ENCODE measurements at regions not wholly inside any gene's neighbourhood (a gene's known extent, or its start where the extent isn't known, plus 50 kb on each side); places are given as distances from the start of the nearest gene placed in this dataset.

GRCh38 chr5:174617285-174617684 is 107.1 kb upstream of the MSX2 start:
- TF ChIP-seq SP2 (IDR thresholded peaks at IDR 0.05; ENCODE audit: low read length) (no peak), MAFK (IDR thresholded peaks at IDR 0.05; ENCODE audit: low read depth, low read length) (no peak), CTCF (IDR thresholded peaks at IDR 0.05; ENCODE audit: control extremely low read depth in 1 of 3, insufficient read depth in 1 of 3, low read depth in 1 of 3, low read length in 3 of 3) (no peak), JUND (IDR thresholded peaks at IDR 0.05; ENCODE audit: low read length) (no peak), EZH2 (IDR thresholded peaks at IDR 0.05; ENCODE audit: low read depth, low read length, severe bottlenecking) (no peak), TEAD4 (IDR thresholded peaks at IDR 0.05; ENCODE audit: low read depth, low read length) (no peak), FOSL1 (IDR thresholded peaks at IDR 0.05; ENCODE audit: insufficient read depth, low read depth, low read length) (no peak), POLR2A (IDR thresholded peaks at IDR 0.05; ENCODE audit: control extremely low read depth in 1 of 2, low read depth in 2 of 2, low read length in 2 of 2) (no peak), POLR2AphosphoS5 (IDR thresholded peaks at IDR 0.05; ENCODE audit: low read depth, low read length) (no peak), GABPA (IDR thresholded peaks at IDR 0.05; ENCODE audit: borderline replicate concordance, insufficient read depth, low read length) (no peak)
